T-helper 1 cell treated with Interleukin-12 subunit alpha and Interleukin-12 subunit beta and Interleukin-4 antibody, amounts not matched to agents 30 ng/mL and 1 ng/mL, for 36 hours (primary cell): ENCODE measurements at regions not wholly inside any gene's neighbourhood (a gene's known extent, or its start where the extent isn't known, plus 50 kb on each side); places are given as distances from the start of the nearest gene placed in this dataset.

ENCODE experiments used
- intact Hi-C: fragments of 100-400 bp; cut with micrococcal nuclease; formaldehyde crosslinking; loops from one replicate; pipeline ENCODE4 v1.15.1; 2024

DNA sequence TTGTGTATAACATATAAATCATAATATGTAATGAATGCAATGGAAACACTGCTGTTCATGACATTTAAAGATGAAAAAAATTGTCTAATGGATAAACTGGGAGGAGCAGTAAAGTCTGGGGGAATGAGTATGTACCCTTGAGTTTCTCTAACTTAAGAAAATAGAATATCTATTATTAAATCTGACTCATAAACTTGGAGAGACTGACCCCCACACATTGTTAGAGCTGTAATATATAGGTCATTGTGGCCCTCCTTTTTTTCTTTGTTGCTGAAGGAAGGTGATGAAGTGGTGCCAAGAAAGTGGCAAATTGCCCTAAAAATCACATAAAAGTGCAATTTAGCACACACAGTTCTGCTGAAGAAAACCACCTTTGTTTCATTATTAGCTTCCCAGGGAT is 389.8 kb upstream of the RARB start:
- intact Hi-C loops = no loop called here

DNA sequence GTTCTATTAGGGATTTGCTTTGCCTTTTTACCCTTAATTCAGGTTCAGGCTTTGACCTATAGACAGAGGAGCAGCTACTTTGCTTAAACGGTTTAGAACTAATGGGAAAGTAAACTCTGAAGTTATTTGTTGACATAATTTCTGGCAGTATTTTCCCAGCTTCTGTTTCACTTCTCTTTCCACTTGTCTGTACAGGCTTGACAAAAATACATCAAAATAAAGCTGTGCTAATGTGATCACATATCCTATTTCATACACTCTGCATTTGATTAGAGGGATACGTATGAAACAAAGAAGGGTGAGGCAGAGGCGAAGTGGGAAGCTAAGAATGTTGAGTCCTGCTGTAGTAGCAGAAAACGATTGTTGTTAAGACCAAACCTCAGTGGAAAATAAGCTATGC is 389.1 kb upstream of the RARB start:
- intact Hi-C loops = no loop called here

DNA sequence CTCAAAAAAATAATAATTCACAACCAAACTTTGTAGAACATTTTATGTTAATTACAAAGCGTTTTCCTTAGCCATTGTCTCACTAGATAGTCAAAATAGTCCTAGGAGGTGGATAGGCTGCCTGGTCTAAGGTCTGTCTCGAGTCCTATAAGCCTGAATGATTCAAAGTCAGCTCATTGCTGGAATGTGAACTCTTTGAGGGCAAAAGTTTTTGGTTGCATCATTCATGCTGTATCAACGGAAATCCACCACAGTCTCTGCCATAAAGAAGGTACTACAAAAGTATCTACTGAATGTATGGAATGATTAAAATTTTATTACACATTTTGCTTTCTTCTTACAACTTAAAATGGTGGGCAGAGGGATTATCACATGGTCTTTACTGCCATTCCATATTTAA is 387.3 kb upstream of the RARB start:
- intact Hi-C loops = no loop called here

DNA sequence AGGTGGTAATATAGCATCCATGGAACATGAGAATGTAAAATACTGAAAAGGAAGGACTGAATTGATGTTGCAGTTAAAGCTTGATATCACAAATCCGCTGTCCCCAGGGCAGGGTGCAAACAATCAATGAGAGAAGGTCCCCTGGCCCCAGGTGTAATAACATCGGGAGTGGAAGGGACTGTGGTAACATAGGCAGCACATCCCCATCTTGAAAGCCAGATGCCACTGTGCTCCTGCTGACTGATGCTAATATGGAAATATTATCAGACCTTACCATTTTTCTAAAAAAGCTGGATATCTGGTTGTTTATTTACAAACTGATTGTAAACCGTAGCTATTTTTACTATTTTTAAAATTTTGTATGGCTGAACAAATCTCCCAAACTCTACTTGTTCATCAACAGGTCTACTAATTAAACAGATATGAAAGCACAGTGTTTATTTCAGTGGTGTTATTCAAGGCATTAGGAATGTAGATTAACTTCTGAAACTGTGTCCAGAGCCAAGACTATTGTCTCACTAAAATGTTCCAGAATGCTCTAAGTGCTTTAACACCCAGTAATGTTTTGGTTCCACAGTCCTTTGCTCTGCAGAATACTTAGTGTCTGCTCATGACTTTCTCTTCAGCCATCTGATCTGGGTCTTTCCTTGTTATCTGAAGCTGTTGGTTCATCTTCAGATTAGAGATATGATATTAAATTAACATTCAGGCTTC is 386.0 kb upstream of the RARB start:
- intact Hi-C loops = no loop called here

DNA sequence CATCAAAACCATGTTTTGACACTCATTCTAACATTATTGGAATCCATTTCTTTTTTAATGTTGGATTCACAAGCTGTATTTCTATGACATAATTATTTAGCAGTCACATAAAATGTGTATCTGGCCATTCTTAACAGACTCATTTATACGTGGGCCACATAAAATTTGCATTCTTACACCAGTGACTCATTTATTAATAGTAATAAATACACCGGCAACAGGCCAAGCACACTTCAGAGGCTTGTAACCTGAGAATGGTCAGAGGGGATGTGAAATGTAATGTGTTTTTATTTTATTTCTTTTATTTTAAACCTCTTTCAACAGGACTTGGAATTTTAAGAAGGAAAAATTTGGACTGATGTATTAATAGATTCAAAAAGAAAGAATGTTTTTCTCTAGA is 384.9 kb upstream of the RARB start:
- intact Hi-C loops = no loop called here

DNA sequence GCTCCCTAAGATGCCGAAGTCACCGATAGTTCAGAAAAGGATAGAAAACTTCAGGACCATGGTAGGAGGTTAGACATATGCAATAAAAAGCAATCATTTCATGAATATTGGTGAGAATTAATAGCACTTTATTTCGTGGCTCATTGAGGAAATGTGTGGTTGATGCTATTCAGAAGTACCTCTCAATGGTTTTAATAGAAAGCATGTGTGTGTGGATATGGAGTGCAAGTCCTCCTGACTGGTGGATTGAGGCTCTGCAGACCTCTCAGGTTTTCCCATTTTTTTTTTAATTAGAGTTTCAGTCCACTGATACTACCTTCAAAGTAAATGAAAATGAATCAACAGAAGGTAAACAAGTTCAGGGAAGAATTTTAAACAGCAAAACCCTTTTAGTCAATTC is 384.3 kb upstream of the RARB start:
- intact Hi-C loops = no loop called here

DNA sequence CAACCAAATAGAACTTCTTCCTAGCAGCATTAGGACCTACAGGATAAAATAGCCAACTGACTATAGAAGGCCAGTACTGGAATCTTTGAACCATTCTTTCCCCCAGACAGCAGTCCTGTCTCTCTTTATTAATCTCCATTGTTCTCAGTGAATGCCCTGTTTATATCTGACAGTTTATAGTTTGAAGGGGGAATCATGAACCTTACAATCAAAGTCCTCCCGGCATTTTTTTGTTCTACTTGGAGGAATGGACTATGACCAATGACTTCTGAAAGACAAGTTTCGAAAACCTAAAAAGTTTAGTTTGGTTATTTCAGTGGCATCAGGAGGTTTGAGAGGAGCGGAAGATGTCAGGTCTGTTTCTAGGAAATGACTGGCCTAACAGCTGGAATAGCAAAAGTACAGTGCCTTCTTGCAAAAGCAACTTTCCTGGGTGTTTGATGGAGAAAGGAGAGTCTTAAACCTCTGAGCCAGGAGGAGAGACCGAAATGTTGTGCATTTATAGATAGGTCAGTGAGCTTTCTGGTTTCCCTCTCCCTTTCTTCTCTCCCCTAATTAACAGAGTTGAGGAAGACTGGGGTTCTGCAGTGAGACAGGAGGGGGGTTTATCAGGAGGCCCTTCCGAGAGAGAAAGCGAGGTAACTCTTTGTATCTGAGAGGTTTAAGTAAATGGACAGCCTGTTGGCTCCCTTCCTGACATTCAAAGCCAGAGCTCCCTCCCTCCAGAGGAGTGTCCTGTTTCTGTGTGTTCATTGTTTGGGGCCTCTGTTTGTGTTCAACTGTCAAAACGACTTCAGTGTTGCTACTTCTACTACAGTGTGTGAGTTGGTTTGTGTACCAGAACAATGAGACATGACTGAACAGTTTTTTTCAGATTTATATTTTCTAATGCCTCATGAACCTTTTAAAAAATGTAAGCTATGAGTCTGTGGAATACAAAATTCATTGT is 383.0 kb upstream of the RARB start:
- intact Hi-C loops = no loop called here

DNA sequence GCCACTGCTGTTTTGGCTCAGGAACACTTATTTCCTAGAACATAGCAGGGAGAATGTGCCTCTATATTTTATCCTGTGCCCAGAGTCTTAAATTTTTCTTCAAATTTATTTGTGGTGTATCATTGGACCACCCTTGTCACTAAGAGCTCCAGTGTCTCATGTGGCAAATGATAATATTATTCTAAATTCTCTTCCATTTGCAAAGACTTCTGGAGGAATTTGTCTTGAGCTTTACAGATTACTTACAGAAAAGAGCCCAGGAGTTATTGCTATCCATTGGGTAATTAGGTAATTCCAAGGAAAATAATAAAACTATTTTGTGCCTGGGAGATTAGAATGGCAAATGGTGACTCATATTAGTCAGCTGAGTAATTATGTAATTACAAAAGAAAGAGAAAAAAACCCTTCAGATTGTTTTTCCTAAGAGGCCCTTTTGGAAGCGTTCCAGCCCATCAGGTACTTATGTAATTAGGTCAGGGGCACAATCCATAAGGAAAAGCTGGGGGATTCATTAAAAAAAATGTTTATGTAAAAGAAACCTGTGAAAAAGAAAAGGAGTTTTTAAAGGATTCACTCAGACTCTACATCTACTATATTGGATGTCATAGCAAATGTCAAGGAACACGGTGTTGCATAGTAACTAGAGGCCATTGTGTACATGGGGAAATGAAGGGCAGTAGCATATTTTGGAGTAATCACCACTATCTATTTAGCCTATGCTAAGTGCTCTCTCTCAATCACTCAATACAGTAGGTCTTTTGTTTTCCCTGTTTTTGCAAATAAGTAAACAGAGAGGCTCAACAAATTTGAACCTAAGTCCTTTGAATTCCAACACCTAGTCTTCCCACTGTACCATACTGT is 380.9 kb upstream of the RARB start:
- intact Hi-C loops = no loop called here

DNA sequence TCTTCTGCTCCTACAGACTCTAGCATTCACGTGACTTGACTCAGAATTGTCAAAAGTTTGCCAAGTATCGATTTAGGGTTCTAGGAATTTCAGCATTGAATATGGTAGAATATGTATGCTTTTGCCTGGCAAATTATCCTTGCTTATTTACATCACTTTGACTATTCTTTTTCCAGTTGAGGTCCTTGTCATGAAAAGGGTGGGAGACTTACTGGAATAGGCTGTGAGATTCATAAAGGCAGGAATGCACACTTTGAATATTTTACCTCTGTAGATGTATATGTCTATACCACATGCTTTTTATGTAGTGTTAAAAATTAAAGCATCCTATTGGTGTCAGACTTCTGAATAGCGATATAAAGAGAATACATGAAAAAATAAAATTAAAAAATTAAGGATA is 378.8 kb upstream of the RARB start:
- intact Hi-C loops = no loop called here

DNA sequence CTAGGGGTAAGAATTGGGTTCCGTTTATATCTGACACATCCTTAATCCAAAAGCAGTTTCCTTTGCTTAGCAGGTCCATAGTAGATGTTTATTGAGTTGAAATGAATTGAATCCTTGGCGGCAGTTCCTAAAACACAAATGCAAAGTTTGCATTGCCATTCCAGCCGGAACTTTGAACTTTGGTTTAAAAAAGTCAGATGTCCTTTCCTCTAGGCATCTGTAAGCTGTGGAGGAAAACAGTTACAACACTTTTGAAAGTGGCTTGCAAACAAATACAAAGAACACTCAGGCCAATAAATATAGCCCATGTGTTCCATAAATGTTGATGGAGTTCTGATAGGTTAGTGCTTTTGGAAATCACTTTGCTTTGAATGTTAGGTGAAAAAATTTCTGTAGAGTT is 374.7 kb upstream of the RARB start:
- intact Hi-C loops = no loop called here

DNA sequence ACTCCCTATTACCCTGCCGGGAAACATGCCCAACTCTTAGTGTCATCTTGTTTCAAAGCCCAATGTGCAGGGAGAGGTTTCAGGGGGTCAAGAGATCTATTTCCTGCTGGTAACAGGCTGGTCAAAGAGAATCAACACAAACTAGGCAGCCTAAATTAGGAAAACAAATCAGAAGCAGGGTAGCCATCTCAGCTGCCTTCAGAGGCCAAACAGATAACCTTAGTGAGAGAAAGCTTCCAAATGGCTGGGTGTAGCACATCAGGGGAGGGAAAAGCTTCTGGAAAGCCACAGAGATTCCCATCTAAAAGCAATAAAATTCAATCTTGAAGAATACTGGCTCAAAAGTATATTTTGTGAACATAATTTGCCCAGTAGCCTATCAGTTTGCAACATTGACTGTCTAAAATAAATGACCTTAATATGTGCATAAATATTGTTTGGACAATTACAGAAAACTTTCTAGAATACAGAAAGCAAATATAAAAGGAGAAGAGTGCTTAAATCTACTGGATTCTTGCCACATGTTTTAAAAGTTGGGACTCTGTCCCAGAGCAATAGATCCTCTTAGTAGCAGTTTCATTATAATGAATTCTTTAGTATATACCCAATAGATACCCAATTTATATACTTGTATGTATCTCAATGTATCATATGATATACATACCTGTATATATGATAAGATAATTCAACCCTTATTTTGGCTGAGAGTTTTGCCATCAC is 371.9 kb upstream of the RARB start:
- intact Hi-C loops = no loop called here

DNA sequence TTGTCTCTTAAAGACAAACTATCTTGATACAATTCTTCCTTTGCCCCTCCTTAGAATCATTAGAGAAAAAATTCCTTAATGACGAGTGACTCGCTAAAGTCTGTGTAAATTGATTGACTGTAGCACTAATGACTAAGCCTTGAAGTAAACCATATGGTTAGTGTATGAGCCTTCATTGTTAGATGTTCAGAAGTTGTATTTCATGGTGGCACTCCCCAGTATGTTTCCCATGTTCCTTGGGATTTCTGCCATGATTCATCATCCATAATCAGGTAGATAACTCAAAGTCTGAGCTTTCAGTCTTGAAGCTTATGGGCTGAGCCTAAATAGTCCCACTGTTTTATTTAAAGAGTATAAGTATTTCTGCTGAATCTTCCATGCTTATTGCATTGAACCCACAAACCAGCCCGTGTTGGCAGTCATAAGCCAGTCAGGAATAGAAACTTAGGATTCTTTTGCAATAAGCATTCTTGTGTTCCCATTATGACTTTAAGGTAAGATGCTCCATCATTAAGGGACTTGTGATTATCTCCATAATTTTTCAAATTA is 371.2 kb upstream of the RARB start:
- intact Hi-C loops = no loop called here

DNA sequence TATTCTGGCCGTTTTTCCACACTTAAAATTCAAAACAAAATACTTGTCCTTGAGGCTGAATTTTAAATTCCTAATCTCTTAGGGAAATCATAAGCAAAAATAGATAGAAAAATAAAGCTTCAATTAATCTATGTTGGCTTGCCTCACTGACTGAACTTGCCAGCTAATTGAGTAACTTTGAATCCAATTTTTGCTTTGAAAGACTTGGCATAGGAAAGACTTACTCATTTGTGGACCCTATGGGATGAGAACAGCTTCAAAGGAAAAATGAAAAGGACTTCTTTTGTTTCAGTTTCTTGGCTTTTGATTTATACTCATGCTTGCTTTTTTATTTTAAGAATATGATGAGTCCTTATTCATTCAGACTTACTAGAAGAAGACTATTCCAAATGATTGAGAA is 370.7 kb upstream of the RARB start:
- intact Hi-C loops = no loop called here

DNA sequence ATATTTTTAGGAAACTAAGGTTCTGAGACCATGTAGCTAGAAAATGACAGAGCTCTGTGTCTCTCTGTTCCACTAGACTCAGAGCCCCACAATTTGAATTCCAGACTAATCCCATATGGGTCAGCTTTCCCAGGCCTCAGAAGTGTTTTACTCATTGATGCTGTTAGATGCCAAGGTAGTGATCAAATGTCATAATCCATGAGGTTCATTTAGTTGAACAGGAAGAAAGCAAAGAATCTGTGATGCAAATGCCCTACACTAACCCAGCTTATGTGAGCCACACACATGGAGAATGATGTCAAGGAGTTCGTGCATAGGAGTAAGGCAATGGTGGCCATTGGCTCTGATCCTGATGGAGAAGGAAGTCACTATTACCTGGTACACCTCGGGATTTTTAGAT is 363.4 kb upstream of the RARB start:
- intact Hi-C loops = no loop called here

DNA sequence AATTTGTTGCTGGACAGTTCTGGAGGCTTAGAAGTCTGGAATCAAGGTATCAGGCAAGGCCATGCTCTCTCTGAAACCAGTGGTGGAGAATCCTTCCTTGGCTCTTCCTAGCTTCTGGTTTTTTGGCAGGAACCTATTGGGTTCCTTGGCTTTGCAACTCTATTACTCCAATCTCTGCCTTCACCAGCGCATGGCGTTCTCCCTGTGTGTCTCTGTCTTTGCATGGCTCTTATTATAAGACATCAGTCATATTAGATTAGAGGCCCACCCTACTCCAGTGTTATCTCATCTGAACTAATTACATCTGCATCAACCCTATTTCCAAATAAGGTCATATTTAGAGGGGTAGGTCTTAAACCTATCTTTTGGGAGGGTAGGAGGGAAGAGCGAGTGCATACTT is 358.1 kb upstream of the RARB start:
- intact Hi-C loops = no loop called here

DNA sequence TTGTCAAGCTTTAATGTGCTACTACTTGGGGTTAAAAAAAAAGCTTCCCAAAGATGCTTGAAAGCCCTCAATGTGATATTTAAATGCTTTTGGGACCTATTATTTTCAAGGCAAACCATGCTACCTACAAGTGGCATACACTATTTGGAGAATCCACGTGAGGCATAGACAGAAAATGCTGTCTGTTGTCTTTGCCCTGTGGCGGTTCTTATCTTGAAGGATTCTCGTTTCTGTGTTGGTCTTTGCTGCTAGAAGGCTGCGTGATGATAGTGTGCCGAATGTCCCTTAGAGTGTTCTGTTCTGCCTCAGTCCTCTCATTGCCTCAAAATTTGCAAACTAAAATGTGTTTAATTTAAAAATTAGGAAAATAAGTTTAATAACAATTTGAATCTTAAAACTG is 356.2 kb upstream of the RARB start:
- intact Hi-C loops = no loop called here

DNA sequence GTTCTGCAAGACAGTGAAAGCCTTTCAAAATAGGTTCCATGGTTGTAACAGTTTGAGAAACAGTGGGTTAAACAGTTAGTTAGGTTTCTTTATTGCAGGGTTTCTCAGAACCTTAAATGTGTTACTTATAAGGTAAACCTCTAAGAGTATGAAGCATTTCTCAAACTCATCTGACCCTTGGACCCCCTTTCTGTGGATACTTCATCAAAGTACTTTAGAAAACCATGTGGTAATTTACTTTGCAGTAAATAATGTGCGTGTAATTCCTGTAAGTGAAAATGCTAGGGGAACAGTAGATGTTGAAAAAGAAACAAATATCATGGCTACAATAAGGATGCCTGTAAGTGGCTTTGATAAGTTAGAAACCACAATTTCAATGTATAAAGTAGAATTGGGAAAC is 354.6 kb upstream of the RARB start:
- intact Hi-C loops = no loop called here

DNA sequence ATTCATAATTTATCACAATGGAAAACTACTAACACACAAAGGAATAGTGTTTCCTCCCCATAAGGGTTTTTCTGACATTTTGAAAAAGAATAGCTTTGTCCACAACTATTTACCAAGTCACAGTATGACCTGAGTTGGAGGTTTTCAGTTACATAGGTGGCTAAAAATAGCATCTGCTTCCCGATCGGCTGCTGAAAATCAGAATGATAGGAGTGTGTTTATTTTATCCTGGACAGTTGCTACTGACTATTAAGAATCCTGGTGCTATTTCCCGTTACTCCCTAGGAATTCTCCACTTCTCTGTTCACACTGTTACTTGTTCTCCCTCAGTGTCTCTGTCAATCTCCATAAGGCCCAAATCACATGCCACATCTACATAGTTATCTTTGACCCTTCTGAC is 353.9 kb upstream of the RARB start:
- intact Hi-C loops = no loop called here

DNA sequence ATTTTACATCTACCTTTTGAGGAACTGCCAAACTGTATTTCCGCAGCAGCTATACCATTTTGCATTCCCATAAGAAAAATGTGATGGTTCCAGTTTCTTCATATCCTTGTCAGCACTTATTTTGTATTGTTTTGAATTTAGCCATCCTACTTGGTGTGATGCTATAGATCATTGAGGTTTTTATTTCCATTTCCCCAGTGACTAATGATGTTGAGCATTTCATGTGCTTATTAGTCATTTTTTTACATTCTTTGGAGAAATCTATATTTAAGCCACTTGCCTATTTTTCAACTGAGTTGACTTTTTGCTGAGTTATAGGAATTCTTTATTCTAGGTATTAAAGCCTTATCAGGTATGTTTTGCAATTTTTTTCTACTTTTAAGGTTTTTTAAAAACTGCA is 347.6 kb upstream of the RARB start:
- intact Hi-C loops = no loop called here

DNA sequence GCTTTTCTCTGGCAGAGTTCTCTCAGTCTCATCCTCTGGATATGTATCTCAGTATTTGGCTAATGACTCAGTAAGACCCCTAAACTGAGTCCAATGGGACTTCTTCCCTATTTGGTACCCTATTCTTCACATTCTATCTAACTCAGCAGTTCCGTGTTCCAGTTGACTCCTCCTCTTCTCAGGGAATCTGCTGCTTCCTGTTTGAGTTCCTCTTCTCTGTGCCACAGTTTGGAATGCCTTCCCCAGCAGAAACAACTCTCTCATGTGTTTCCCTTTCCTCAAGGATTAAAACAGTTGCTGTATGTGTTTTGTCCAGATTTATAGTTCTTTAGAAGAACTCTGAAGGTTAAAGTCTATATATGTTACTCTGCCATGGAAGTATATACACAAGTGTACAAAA is 344.0 kb upstream of the RARB start:
- intact Hi-C loops = no loop called here

DNA sequence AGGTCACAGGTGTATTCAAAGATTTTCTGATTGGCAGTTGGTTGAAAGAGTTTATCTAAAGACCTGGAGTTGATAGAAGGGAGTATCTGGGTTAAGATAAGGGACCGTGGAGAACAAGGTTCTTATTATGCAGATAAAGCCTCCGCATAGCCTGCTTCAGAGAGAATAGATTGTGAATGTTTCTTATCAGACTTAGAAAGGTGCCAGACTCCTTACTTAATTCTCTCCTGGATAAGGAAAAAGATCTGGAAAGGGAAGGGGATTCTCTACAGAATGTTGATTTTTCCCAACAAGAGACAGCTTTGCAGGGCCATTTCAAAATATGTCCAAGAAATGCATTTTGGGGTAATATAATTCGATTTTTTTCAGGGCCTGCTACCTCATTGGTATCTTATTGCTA is 341.3 kb upstream of the RARB start:
- intact Hi-C loops = no loop called here
